ENCODE measurements at regions not wholly inside any gene's neighbourhood (a gene's known extent, or its start where the extent isn't known, plus 50 kb on each side); places are given as distances from the start of the nearest gene placed in this dataset.

- TF ChIP-seq EP300 (IDR thresholded peaks at IDR 0.05) (no peak), CTCF (IDR thresholded peaks at IDR 0.05) (no peak), POLR2A (IDR thresholded peaks at IDR 0.05) (no peak)
Observed at GRCh38 chr11:87866951-87867350, 308.3 kb downstream of the RAB38 start.

GRCh38 chr11:87861030-87861429 is 314.2 kb downstream of the RAB38 start:
- TF ChIP-seq EP300 (IDR thresholded peaks at IDR 0.05) (no peak), POLR2A (IDR thresholded peaks at IDR 0.05) (no peak), CTCF (IDR thresholded peaks at IDR 0.05) (no peak)
- no peak for DNase-seq
- intact Hi-C loops (cut with DNase I) = no loop called here
- Histone ChIP-seq H3K27ac (no peak overlapping the region), H3K36me3 (no peaks in the 10 kb centered on the region), H3K4me3 (no peak overlapping the region), H3K4me1 (ENCODE audit: insufficient read depth) (no peaks in the 10 kb centered on the region), H3K27me3 (no peaks in the 10 kb centered on the region), H3K9me3 (no peaks in the 10 kb centered on the region)
- WGBS, 3 donors = 44 to 47% (median 45%) methylated on average over 4 of the region's 4 CpGs

More at GRCh38 chr11:87866951-87867350, 308.3 kb downstream of the RAB38 start:
- Histone ChIP-seq H3K4me1 (ENCODE audit: insufficient read depth) (no peaks in the 10 kb centered on the region), H3K9me3 (no peaks in the 10 kb centered on the region), H3K27ac (no peak overlapping the region), H3K36me3 (no peaks in the 10 kb centered on the region), H3K27me3 (no peaks in the 10 kb centered on the region), H3K4me3 (no peak overlapping the region)
- 62 to 90% (median 82%) methylated on average over 1 of the region's 1 CpG for WGBS, 3 donors
- no peak for DNase-seq
- intact Hi-C loops (cut with DNase I) = no loop called here

GRCh38 chr11:87859636-87860035 is 315.6 kb downstream of the RAB38 start:
- intact Hi-C loops (cut with DNase I) = no loop called here
- WGBS, 3 donors = 45 to 56% (median 56%) methylated on average over 1 of the region's 1 CpG

GRCh38 chr11:87851827-87852226 is 323.4 kb downstream of the RAB38 start:
- TF ChIP-seq CTCF (IDR thresholded peaks at IDR 0.05) (no peak), EP300 (IDR thresholded peaks at IDR 0.05) (no peak), POLR2A (IDR thresholded peaks at IDR 0.05) (no peak)
- H3K27me3 ChIP-seq = no peaks in the 10 kb centered on the region
- intact Hi-C loops (cut with DNase I) = no loop called here
- no peak overlapping the region for H3K27ac ChIP-seq
- H3K4me1 ChIP-seq (ENCODE audit: insufficient read depth) = no peaks in the 10 kb centered on the region
- no peaks in the 10 kb centered on the region for H3K9me3 ChIP-seq
- H3K4me3 ChIP-seq = no peak overlapping the region
- DNase-seq = no peak
- no peaks in the 10 kb centered on the region for H3K36me3 ChIP-seq
- 74 to 91% (median 81%) methylated on average over 1 of the region's 1 CpG for WGBS, 3 donors

More at GRCh38 chr11:87859636-87860035, 315.6 kb downstream of the RAB38 start:
- Histone ChIP-seq H3K9me3 (no peaks in the 10 kb centered on the region), H3K4me1 (ENCODE audit: insufficient read depth) (no peaks in the 10 kb centered on the region), H3K27ac (no peak overlapping the region), H3K4me3 (no peak overlapping the region), H3K36me3 (no peaks in the 10 kb centered on the region), H3K27me3 (no peaks in the 10 kb centered on the region)
- TF ChIP-seq EP300 (IDR thresholded peaks at IDR 0.05) (no peak), CTCF (IDR thresholded peaks at IDR 0.05) (no peak), POLR2A (IDR thresholded peaks at IDR 0.05) (no peak)
- DNase-seq = no peak

All from ovary (tissue), 7 donors.